GM12878 (cell line): ENCODE measurements at regions not wholly inside any gene's neighbourhood (a gene's known extent, or its start where the extent isn't known, plus 50 kb on each side); places are given as distances from the start of the nearest gene placed in this dataset.

Source experiments
- ATAC-seq: fragments of 200-7000 bp; cut with Tn5 transposase; 3 replicates; pipeline ENCODE4 v1.9.1; 2020; ENCODE audit warnings: mild to moderate bottlenecking, moderate library complexity
- BruUV-seq: library from RNA; stranded (reverse); fragments of 400-500 nt; replicated peaks from 2 replicates; lab custom pipeline; 2021; lab: Mats Ljungman, UMichigan
- CTCF ChIA-PET: fragments of 300-600 bp; sonication (Branson Sonifier 250); formaldehyde crosslinking; extraction: SDS; loops from one replicate; lab custom pipeline; 2021; ENCODE audit warnings: inconsistent platforms; lab: Yijun Ruan, JAX
- POLR2A ChIA-PET: fragments of 350-600 bp; formaldehyde crosslinking; extraction: SDS; loops from one replicate; lab custom pipeline; 2021; ENCODE audit warnings: inconsistent platforms; lab: Charles Lee
- RAD21 ChIA-PET: fragments of 300-600 bp; sonication (Branson Sonifier 250); formaldehyde crosslinking; loops from one replicate; lab custom pipeline; 2023; ENCODE audit warnings: antibody characterized with exemption; ENCODE audit not compliant: unreplicated experiment; lab: Charles Lee
- SMC1A ChIA-PET: fragments of 300-600 bp; sonication (Branson Sonifier 250); formaldehyde crosslinking; loops from one replicate; lab custom pipeline; 2023; ENCODE audit not compliant: unreplicated experiment, uncharacterized antibody; lab: Charles Lee
- DNase-seq: peaks from one replicate; pipeline ENCODE4 v3.0.0-alpha.2; 2011; ENCODE audit warnings: low read depth, low spot score
- FAIRE-seq: peaks from 3 replicates; lab custom pipeline; 2011; peaks lifted over from hg19 to GRCh38; lab: Jason Lieb, UNC
- H2AFZ ChIP-seq: 2 replicates; pipeline ENCODE4 v1.6.0; 2011; ENCODE audit warnings: low read depth, low read length, control low read depth; ENCODE audit not compliant: control insufficient read depth
- H3K27ac ChIP-seq: 2 replicates; pipeline ENCODE4 v1.5.1; 2011; ENCODE audit warnings: control low read depth; ENCODE audit not compliant: control insufficient read depth, insufficient read depth
- H3K27me3 ChIP-seq, 2 experiments: replicated peaks in 1 of 2; 2 replicates each; pipeline versions ENCODE4 v1.6.0 to v1.6.1; 2011; ENCODE audit warnings: low read length in 1 of 2; ENCODE audit not compliant: control insufficient read depth in 2 of 2, insufficient read depth in 2 of 2
- H3K36me3 ChIP-seq, 2 experiments: 2 replicates each; pipeline ENCODE4 v1.5.1; 2011; ENCODE audit warnings: low read length in 1 of 2; ENCODE audit not compliant: control insufficient read depth in 2 of 2, insufficient read depth in 2 of 2
- H3K4me1 ChIP-seq: 2 replicates; pipeline ENCODE4 v1.6.1; 2011; ENCODE audit warnings: mild to moderate bottlenecking, low read length, moderate library complexity, mixed read lengths; ENCODE audit not compliant: control insufficient read depth, insufficient read depth
- H3K4me2 ChIP-seq: 2 replicates; pipeline ENCODE4 v1.6.0; 2011; ENCODE audit warnings: control low read depth; ENCODE audit not compliant: control insufficient read depth, insufficient read depth
- H3K4me3 ChIP-seq: fragments of 200-600 bp; sonication (generic); 2 replicates; pipeline ENCODE4 v1.5.1; 2016
- H3K79me2 ChIP-seq: 2 replicates; pipeline ENCODE4 v1.6.0; 2011; ENCODE audit warnings: low read length; ENCODE audit not compliant: control insufficient read depth, insufficient read depth
- H3K9ac ChIP-seq: 2 replicates; pipeline ENCODE4 v1.8.0; 2011; ENCODE audit warnings: low read length, control low read depth, mixed read lengths; ENCODE audit not compliant: control insufficient read depth, insufficient read depth
- H3K9me3 ChIP-seq: replicated peaks from 3 replicates; pipeline ENCODE4 v1.5.1; 2011; ENCODE audit warnings: mild to moderate bottlenecking, low read length; ENCODE audit not compliant: control insufficient read depth, insufficient read depth
- H4K20me1 ChIP-seq: 2 replicates; pipeline ENCODE4 v1.6.0; 2011; ENCODE audit not compliant: control insufficient read depth, insufficient read depth
- BCL11A ChIP-seq: IDR thresholded peaks from 2 replicates; pipeline ENCODE4 v1.6.1; 2011; ENCODE audit warnings: low read depth, low read length
- BMI1 ChIP-seq: fragments of 450-650 bp; IDR thresholded peaks from 2 replicates; pipeline ENCODE4 v1.6.1; 2016; ENCODE audit warnings: mild to moderate bottlenecking, moderate library complexity, borderline replicate concordance
- CEBPB ChIP-seq, 2 experiments: fragments of 150-350 bp in 1 of 2; IDR thresholded peaks; 2 replicates each; pipeline ENCODE4 v1.6.1; 2012 to 2014; ENCODE audit warnings: low read depth in 2 of 2, low read length in 2 of 2, borderline replicate concordance in 1 of 2, inconsistent platforms in 1 of 2
- FOXM1 ChIP-seq: IDR thresholded peaks from 2 replicates; pipeline ENCODE4 v1.6.1; 2012; ENCODE audit warnings: low read depth, mild to moderate bottlenecking, inconsistent platforms, low read length, moderate library complexity
- HCFC1 ChIP-seq: fragments of 150-350 bp; IDR thresholded peaks from 2 replicates; pipeline ENCODE4 v1.6.1; 2014; ENCODE audit warnings: low read length
- MXI1 ChIP-seq: fragments of 150-350 bp; IDR thresholded peaks from 2 replicates; pipeline ENCODE4 v1.6.1; 2011; ENCODE audit warnings: low read depth, mild to moderate bottlenecking, inconsistent platforms, low read length, improper control_type of control experiment
- POLR2AphosphoS2 ChIP-seq: IDR thresholded peaks from 2 replicates; pipeline ENCODE4 v1.6.1; 2011; ENCODE audit warnings: low read depth, mild to moderate bottlenecking, low read length, improper control_type of control experiment, moderate library complexity
- RCOR1 ChIP-seq: conservative IDR thresholded peaks from 2 replicates; pipeline ENCODE4 v1.6.1; 2012; ENCODE audit warnings: low read depth, low read length, improper control_type of control experiment
- STAT1 ChIP-seq: fragments of 450-650 bp; conservative IDR thresholded peaks from 2 replicates; pipeline ENCODE4 v1.6.1; 2014; ENCODE audit warnings: antibody characterized with exemption, mild to moderate bottlenecking
- STAT3 ChIP-seq: IDR thresholded peaks from 2 replicates; pipeline ENCODE4 v1.6.1; 2011; ENCODE audit warnings: low read depth, low read length, improper control_type of control experiment
- TCF7 ChIP-seq: IDR thresholded peaks from 2 replicates; pipeline ENCODE4 v1.6.1; 2014; ENCODE audit warnings: antibody characterized with exemption, borderline replicate concordance
- WGBS: methylation state at CpG from one replicate; pipeline ENCODE4 v1.1.6; 2016; ENCODE audit warnings: low lambda C conversion rate; ENCODE audit not compliant: insufficient replicate concordance, insufficient coverage; ENCODE audit errors: missing lambda C conversion rate; 5-methylcytosine and 5-hydroxymethylcytosine counted together
- in situ Hi-C: fragments of 300-500 bp; cut with MboI; formaldehyde crosslinking; loops from 9 replicates; pipeline ENCODE4 v1.14.3; 2018; ENCODE audit warnings: mixed read lengths
- intact Hi-C: fragments of 100-400 bp; cut with micrococcal nuclease; formaldehyde crosslinking; loops from one replicate; pipeline ENCODE4 v1.14.2; 2022; ENCODE audit not compliant: unreplicated experiment
- TF ChIP-seq, protein P1 (sequence below): IDR thresholded peaks from 2 replicates; pipeline ENCODE4 v1.6.1; 2011; ENCODE audit warnings: mild to moderate bottlenecking, low read depth, low read length, moderate library complexity; ENCODE audit not compliant: insufficient replicate concordance
- TF ChIP-seq, protein P2 (sequence below): fragments of 450-650 bp; IDR thresholded peaks from 2 replicates; pipeline ENCODE4 v1.6.1; 2016; ENCODE audit warnings: mild to moderate bottlenecking
- TF ChIP-seq, protein P3 (sequence below): fragments of 450-650 bp; IDR thresholded peaks from 2 replicates; pipeline ENCODE4 v1.6.1; 2017; ENCODE audit warnings: low read depth, mild to moderate bottlenecking, moderate library complexity

DNA sequence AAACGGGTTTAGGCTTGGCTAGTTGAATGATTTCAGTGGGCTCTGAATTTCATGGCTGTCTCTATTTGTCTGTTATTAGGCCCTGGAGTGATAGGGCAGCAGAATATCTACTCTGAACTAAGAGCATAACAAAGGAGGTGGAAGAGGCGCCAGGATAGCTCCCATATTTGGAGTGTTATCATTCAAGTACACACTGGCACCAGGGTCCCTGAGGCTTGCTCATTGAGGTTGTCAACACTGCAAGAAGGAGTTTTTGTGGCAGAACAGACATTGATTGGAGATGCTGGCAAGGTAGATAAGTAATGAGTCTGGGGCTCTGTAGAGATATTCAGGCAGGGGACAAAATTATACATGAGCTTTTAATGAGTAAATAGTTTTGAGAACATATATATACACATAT lies 1748.4 kb downstream of the MRPL39 start:
- POLR2A ChIA-PET, result no interaction called here
- in situ Hi-C loops, result no loop called here
- FAIRE-seq, result no peak

More for the DNA sequence above, 1748.4 kb downstream of the MRPL39 start:
- no peak overlapping the region for H3K4me2 ChIP-seq
- no peaks in the 10 kb centered on the region for H3K36me3 ChIP-seq
- H3K79me2 ChIP-seq, result no peaks in the 10 kb centered on the region
- ChIA-PET SMC1A (no interaction called here), CTCF (no interaction called here), RAD21 (no interaction called here)
- TF ChIP-seq, protein P1, sequence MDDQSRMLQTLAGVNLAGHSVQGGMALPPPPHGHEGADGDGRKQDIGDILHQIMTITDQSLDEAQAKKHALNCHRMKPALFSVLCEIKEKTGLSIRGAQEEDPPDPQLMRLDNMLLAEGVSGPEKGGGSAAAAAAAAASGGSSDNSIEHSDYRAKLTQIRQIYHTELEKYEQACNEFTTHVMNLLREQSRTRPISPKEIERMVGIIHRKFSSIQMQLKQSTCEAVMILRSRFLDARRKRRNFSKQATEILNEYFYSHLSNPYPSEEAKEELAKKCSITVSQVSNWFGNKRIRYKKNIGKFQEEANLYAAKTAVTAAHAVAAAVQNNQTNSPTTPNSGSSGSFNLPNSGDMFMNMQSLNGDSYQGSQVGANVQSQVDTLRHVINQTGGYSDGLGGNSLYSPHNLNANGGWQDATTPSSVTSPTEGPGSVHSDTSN, result no peak
- TF ChIP-seq HCFC1 (no peak), TCF7 (no peak), FOXM1 (no peak), BMI1 (no peak), CEBPB (IDR thresholded peaks at IDR 0.05; ENCODE audit: borderline replicate concordance in 1 of 2, low read depth in 2 of 2, low read length in 2 of 2) (no peak), STAT1 (no peak), MXI1 (no peak), BCL11A (no peak), POLR2AphosphoS2 (no peak), STAT3 (no peak), RCOR1 (no peak)
- TF ChIP-seq, protein P2, sequence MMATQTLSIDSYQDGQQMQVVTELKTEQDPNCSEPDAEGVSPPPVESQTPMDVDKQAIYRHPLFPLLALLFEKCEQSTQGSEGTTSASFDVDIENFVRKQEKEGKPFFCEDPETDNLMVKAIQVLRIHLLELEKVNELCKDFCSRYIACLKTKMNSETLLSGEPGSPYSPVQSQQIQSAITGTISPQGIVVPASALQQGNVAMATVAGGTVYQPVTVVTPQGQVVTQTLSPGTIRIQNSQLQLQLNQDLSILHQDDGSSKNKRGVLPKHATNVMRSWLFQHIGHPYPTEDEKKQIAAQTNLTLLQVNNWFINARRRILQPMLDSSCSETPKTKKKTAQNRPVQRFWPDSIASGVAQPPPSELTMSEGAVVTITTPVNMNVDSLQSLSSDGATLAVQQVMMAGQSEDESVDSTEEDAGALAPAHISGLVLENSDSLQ, result no peak
- TF ChIP-seq, protein P3, sequence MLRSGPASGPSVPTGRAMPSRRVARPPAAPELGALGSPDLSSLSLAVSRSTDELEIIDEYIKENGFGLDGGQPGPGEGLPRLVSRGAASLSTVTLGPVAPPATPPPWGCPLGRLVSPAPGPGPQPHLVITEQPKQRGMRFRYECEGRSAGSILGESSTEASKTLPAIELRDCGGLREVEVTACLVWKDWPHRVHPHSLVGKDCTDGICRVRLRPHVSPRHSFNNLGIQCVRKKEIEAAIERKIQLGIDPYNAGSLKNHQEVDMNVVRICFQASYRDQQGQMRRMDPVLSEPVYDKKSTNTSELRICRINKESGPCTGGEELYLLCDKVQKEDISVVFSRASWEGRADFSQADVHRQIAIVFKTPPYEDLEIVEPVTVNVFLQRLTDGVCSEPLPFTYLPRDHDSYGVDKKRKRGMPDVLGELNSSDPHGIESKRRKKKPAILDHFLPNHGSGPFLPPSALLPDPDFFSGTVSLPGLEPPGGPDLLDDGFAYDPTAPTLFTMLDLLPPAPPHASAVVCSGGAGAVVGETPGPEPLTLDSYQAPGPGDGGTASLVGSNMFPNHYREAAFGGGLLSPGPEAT, result no peak
- no peak overlapping the region for H3K9ac ChIP-seq
- DNase-seq (no peak), ATAC-seq (no peak)
- no peak overlapping the region for H2AFZ ChIP-seq
- no TSS peak for BruUV-seq
- H3K4me3 ChIP-seq, result no peak overlapping the region
- intact Hi-C loops, result no loop called here
- no peaks in the 10 kb centered on the region for H3K27me3 ChIP-seq
- WGBS, result 33% methylated on average over 2 of the region's 2 CpGs
- H4K20me1 ChIP-seq, result no peaks in the 10 kb centered on the region
- H3K27ac ChIP-seq, result no peak overlapping the region
- H3K9me3 ChIP-seq, result no peaks in the 10 kb centered on the region
- no peaks in the 10 kb centered on the region for H3K4me1 ChIP-seq
